OCI-LY1 (cell line): ENCODE measurements at regions not wholly inside any gene's neighbourhood (a gene's known extent, or its start where the extent isn't known, plus 50 kb on each side); places are given as distances from the start of the nearest gene placed in this dataset.

Experiments
- H2AFZ ChIP-seq: fragments of 200-600 bp; sonication (generic), shearing (Covaris generic); 2 replicates; pipeline ENCODE4 v1.6.0; 2014; ENCODE audit warnings: antibody characterized with exemption, mild to moderate bottlenecking, low read length
- H3F3A ChIP-seq: fragments of 200-600 bp; sonication (generic), shearing (Covaris generic); 2 replicates; pipeline ENCODE4 v1.6.0; 2014; ENCODE audit warnings: mild to moderate bottlenecking, antibody characterized with exemption, low read length, moderate library complexity; ENCODE audit not compliant: insufficient read depth
- H3K27ac ChIP-seq: fragments of 200-600 bp; sonication (generic); 2 replicates; pipeline ENCODE4 v1.5.1; 2014; ENCODE audit warnings: low read length, mixed run types, mild to moderate bottlenecking, low read depth; ENCODE audit not compliant: poor library complexity, severe bottlenecking
- H3K27me3 ChIP-seq: fragments of 200-600 bp; sonication (generic); 2 replicates; pipeline ENCODE4 v1.6.0; 2014; ENCODE audit warnings: antibody characterized with exemption, mild to moderate bottlenecking, low read length, moderate library complexity; ENCODE audit not compliant: insufficient read depth
- H3K36me3 ChIP-seq: fragments of 200-600 bp; sonication (generic); 2 replicates; pipeline ENCODE4 v1.6.1; 2014; ENCODE audit warnings: mild to moderate bottlenecking, antibody characterized with exemption, low read length, moderate library complexity, mixed read lengths; ENCODE audit not compliant: insufficient read depth
- H3K4me1 ChIP-seq: fragments of 200-600 bp; sonication (generic); 2 replicates; pipeline ENCODE4 v1.5.1; 2014; ENCODE audit warnings: mild to moderate bottlenecking, low read length, moderate library complexity; ENCODE audit not compliant: insufficient read depth, severe bottlenecking
- H3K4me2 ChIP-seq: fragments of 200-600 bp; sonication (generic), shearing (Covaris generic); 2 replicates; pipeline ENCODE4 v1.6.1; 2014; ENCODE audit warnings: low read length
- H3K4me3 ChIP-seq: fragments of 200-600 bp; sonication (generic); 2 replicates; pipeline ENCODE4 v1.5.1; 2014; ENCODE audit warnings: low read length, low read depth, mild to moderate bottlenecking, mixed read lengths; ENCODE audit not compliant: poor library complexity, severe bottlenecking
- H3K79me2 ChIP-seq: fragments of 200-600 bp; shearing (Covaris generic); 2 replicates; pipeline ENCODE4 v1.6.1; 2016; ENCODE audit warnings: mixed run types, low read length, mixed read lengths; ENCODE audit not compliant: insufficient read depth
- H3K9ac ChIP-seq: fragments of 200-600 bp; sonication (generic), shearing (Covaris generic); 2 replicates; pipeline ENCODE4 v1.6.1; 2014; ENCODE audit warnings: mild to moderate bottlenecking, low read length, mixed read lengths
- H3K9me2 ChIP-seq: fragments of 200-600 bp; sonication (generic), shearing (Covaris generic); 2 replicates; pipeline ENCODE4 v1.6.1; 2014; ENCODE audit warnings: low read depth, mild to moderate bottlenecking, low read length, mixed read lengths
- H3K9me3 ChIP-seq: fragments of 200-600 bp; shearing (Covaris generic); 2 replicates; pipeline ENCODE4 v1.6.1; 2014; ENCODE audit warnings: low read length, mixed read lengths
- H4K20me1 ChIP-seq: fragments of 200-600 bp; sonication (generic), shearing (Covaris generic); 2 replicates; pipeline ENCODE4 v1.6.0; 2016; ENCODE audit warnings: mild to moderate bottlenecking, low read length; ENCODE audit not compliant: insufficient read depth
- EZH2 ChIP-seq: fragments of 200-600 bp; sonication (generic), shearing (Covaris generic); IDR thresholded peaks from 2 replicates; pipeline ENCODE4 v1.8.0; 2017; ENCODE audit warnings: borderline replicate concordance, mixed run types, mild to moderate bottlenecking, antibody characterized with exemption, low read length, moderate library complexity, mixed read lengths
- TF ChIP-seq, protein P1 (sequence below): fragments of 200-600 bp; sonication (generic), shearing (Covaris generic); IDR thresholded peaks from 2 replicates; pipeline ENCODE4 v1.5.1; 2017; ENCODE audit warnings: mild to moderate bottlenecking, antibody characterized with exemption, low read length, moderate library complexity, mixed read lengths

GRCh38 chr9:87267251-87268070, 230.2 kb upstream of the DAPK1 start:
- Histone ChIP-seq H3K79me2 (no peaks in the 10 kb centered on the region), H2AFZ (no peak overlapping the region), H3K4me2 (no peak overlapping the region), H3K27ac (no peak overlapping the region), H3K4me1 (no peaks in the 10 kb centered on the region), H3F3A (no peaks in the 10 kb centered on the region), H3K9me2 (no peaks in the 10 kb centered on the region), H3K4me3 (no peak overlapping the region), H4K20me1 (no peaks in the 10 kb centered on the region), H3K9me3 (no peaks in the 10 kb centered on the region), H3K27me3 (no peaks in the 10 kb centered on the region), H3K36me3 (no peaks in the 10 kb centered on the region), H3K9ac (no peak overlapping the region)
- TF ChIP-seq EZH2 = no peak

- Histone ChIP-seq H3K79me2 (no peaks in the 10 kb centered on the region), H4K20me1 (no peaks in the 10 kb centered on the region), H3K9me2 (no peaks in the 10 kb centered on the region), H3K4me2 (no peak overlapping the region), H3K36me3 (no peaks in the 10 kb centered on the region), H3K4me3 (no peak overlapping the region), H3K27ac (no peak overlapping the region), H3K9me3 (no peaks in the 10 kb centered on the region), H3F3A (no peaks in the 10 kb centered on the region), H2AFZ (no peak overlapping the region), H3K27me3 (no peaks in the 10 kb centered on the region), H3K9ac (no peak overlapping the region), H3K4me1 (no peaks in the 10 kb centered on the region)
- TF ChIP-seq, protein P1, sequence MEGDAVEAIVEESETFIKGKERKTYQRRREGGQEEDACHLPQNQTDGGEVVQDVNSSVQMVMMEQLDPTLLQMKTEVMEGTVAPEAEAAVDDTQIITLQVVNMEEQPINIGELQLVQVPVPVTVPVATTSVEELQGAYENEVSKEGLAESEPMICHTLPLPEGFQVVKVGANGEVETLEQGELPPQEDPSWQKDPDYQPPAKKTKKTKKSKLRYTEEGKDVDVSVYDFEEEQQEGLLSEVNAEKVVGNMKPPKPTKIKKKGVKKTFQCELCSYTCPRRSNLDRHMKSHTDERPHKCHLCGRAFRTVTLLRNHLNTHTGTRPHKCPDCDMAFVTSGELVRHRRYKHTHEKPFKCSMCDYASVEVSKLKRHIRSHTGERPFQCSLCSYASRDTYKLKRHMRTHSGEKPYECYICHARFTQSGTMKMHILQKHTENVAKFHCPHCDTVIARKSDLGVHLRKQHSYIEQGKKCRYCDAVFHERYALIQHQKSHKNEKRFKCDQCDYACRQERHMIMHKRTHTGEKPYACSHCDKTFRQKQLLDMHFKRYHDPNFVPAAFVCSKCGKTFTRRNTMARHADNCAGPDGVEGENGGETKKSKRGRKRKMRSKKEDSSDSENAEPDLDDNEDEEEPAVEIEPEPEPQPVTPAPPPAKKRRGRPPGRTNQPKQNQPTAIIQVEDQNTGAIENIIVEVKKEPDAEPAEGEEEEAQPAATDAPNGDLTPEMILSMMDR = no peak
- TF ChIP-seq EZH2 = no peak
These were observed 228.1 kb upstream of the DAPK1 start for GRCh38 chr9:87269296-87270176.

DNA sequence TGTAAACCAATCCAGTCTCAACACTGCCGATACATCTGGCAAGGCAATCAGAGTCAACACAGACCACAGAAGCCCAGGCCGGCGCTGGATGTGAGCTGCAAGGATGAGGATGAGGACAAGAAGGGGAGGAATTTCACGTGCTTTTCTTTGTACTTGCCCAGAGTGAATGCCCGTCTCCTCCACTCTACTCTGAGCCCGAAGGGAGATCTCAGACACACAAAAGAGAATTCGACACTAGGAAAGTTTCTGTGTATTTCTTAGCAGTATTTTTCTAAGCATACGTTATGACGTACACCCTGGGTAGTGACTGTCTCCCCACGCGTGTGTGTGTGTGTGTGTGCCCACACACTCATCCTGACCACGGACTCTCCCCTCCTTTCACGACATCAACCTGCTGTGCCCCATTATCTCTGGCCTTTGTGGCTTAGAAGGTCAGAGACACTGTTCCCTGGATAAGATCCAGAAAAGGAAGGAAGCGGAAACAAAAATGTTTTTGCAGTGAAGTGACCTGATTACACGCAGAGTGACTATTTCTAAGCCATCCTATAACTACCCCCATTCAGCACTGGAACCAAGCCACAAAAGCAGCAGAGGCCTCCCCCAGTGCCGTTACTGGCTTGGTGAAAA, 227.3 kb upstream of the DAPK1 start:
- Histone ChIP-seq H3K9me2 (no peaks in the 10 kb centered on the region), H2AFZ (no peak overlapping the region), H3K79me2 (no peaks in the 10 kb centered on the region), H3K9me3 (no peaks in the 10 kb centered on the region), H3K27ac (no peak overlapping the region), H3K27me3 (no peaks in the 10 kb centered on the region), H3K9ac (no peak overlapping the region), H3K4me3 (no peak overlapping the region), H3K36me3 (no peaks in the 10 kb centered on the region), H4K20me1 (no peaks in the 10 kb centered on the region), H3K4me2 (no peak overlapping the region), H3F3A (no peaks in the 10 kb centered on the region), H3K4me1 (no peaks in the 10 kb centered on the region)
- no peak for TF ChIP-seq EZH2
- TF ChIP-seq, protein P1 = no peak
